Upper lobe of right lung (tissue), 1 donor: ENCODE measurements at regions not wholly inside any gene's neighbourhood (a gene's known extent, or its start where the extent isn't known, plus 50 kb on each side); places are given as distances from the start of the nearest gene placed in this dataset.
A peak's percentile ranks its signal among the peaks of the same experiment; 100 is the strongest.
"Not testable (repeated sequence)": the region's sequence is repeated elsewhere in the genome, so short reads cannot be mapped to it uniquely, and the experiment has no call there.

ENCODE experiments used
- ATAC-seq: fragments of 200-7000 bp; cut with Tn5 transposase; one replicate; pipeline ENCODE4 v1.9.1; 2020; ENCODE audit warnings: mild to moderate bottlenecking, moderate library complexity
- DNase-seq: peaks from one replicate; pipeline ENCODE4 v3.0.0-alpha.2; 2020
- H3K27ac ChIP-seq: fragments of 200-600 bp; one replicate; pipeline ENCODE4 v1.8.0; 2022
- H3K27me3 ChIP-seq: fragments of 200-600 bp; one replicate; pipeline ENCODE4 v1.8.0; 2022; ENCODE audit warnings: mild to moderate bottlenecking
- H3K36me3 ChIP-seq: fragments of 200-600 bp; one replicate; pipeline ENCODE4 v1.8.0; 2022
- H3K4me1 ChIP-seq: fragments of 200-600 bp; one replicate; pipeline ENCODE4 v1.8.0; 2022
- H3K4me3 ChIP-seq: fragments of 200-600 bp; one replicate; pipeline ENCODE4 v1.8.0; 2022; ENCODE audit warnings: mild to moderate bottlenecking
- H3K9me3 ChIP-seq: fragments of 200-600 bp; one replicate; pipeline ENCODE4 v1.8.0; 2022
- intact Hi-C: fragments of 100-400 bp; cut with DNase I; formaldehyde crosslinking; loops from one replicate; pipeline ENCODE4 v1.11.0; 2022
- donor health status: DM: no; HTN: yes; CAD: no; lungs with severe emphysema.

GRCh38 chrY:25973746-25974145 is 351.8 kb downstream of the CDY1 start:
- H3K4me1 ChIP-seq, DNase-seq, ATAC-seq, intact Hi-C loops, H3K36me3 ChIP-seq, H3K9me3 ChIP-seq, H3K4me3 ChIP-seq, H3K27ac ChIP-seq, H3K27me3 ChIP-seq: not testable (repeated sequence)

- H3K4me3 ChIP-seq, H3K27me3 ChIP-seq, DNase-seq, intact Hi-C loops, H3K27ac ChIP-seq, ATAC-seq, H3K9me3 ChIP-seq, H3K36me3 ChIP-seq, H3K4me1 ChIP-seq: not testable (repeated sequence)
These were observed 365.8 kb downstream of the CDY1 start for GRCh38 chrY:25987720-25988119.

GRCh38 chrY:25999848-26000247 is 377.9 kb downstream of the CDY1 start:
- H3K4me1 ChIP-seq, H3K9me3 ChIP-seq, H3K27ac ChIP-seq, H3K27me3 ChIP-seq, intact Hi-C loops, ATAC-seq, H3K4me3 ChIP-seq, H3K36me3 ChIP-seq, DNase-seq: not testable (repeated sequence)

- DNase-seq, H3K27ac ChIP-seq, H3K9me3 ChIP-seq, ATAC-seq, H3K36me3 ChIP-seq, H3K27me3 ChIP-seq, intact Hi-C loops, H3K4me3 ChIP-seq, H3K4me1 ChIP-seq: not testable (repeated sequence)
These were observed 425.4 kb downstream of the CDY1 start for GRCh38 chrY:26047365-26047764.

GRCh38 chrY:26057949-26058348 is 436.0 kb downstream of the CDY1 start:
- H3K4me1 ChIP-seq, H3K27me3 ChIP-seq, ATAC-seq, DNase-seq, intact Hi-C loops, H3K27ac ChIP-seq, H3K36me3 ChIP-seq, H3K9me3 ChIP-seq, H3K4me3 ChIP-seq: not testable (repeated sequence)

GRCh38 chrY:26059229-26059628 is 437.3 kb downstream of the CDY1 start:
- H3K4me3 ChIP-seq, DNase-seq, H3K27me3 ChIP-seq, H3K27ac ChIP-seq, H3K36me3 ChIP-seq, intact Hi-C loops, H3K9me3 ChIP-seq, H3K4me1 ChIP-seq: not testable (repeated sequence)
- peak; percentile 37 for ATAC-seq

GRCh38 chrY:26073167-26073566 is 451.2 kb downstream of the CDY1 start:
- H3K36me3 ChIP-seq, H3K4me3 ChIP-seq, H3K9me3 ChIP-seq, DNase-seq, H3K27ac ChIP-seq, intact Hi-C loops, H3K27me3 ChIP-seq, H3K4me1 ChIP-seq: not testable (repeated sequence)
- ATAC-seq, result peak; percentile 53

- intact Hi-C loops, H3K36me3 ChIP-seq, DNase-seq, H3K27me3 ChIP-seq, H3K27ac ChIP-seq, ATAC-seq, H3K4me1 ChIP-seq, H3K9me3 ChIP-seq, H3K4me3 ChIP-seq: not testable (repeated sequence)
These were observed 457.5 kb downstream of the CDY1 start for GRCh38 chrY:26079433-26079832.

GRCh38 chrY:26081266-26081665 is 459.3 kb downstream of the CDY1 start:
- H3K27ac ChIP-seq, DNase-seq, H3K9me3 ChIP-seq, H3K4me1 ChIP-seq, H3K4me3 ChIP-seq, H3K36me3 ChIP-seq, intact Hi-C loops, ATAC-seq, H3K27me3 ChIP-seq: not testable (repeated sequence)

- H3K27me3 ChIP-seq, H3K9me3 ChIP-seq, intact Hi-C loops, DNase-seq, H3K27ac ChIP-seq, ATAC-seq, H3K4me3 ChIP-seq, H3K36me3 ChIP-seq, H3K4me1 ChIP-seq: not testable (repeated sequence)
These were observed 465.2 kb downstream of the CDY1 start for GRCh38 chrY:26087153-26087552.
